ENCODE measurements at regions not wholly inside any gene's neighbourhood (a gene's known extent, or its start where the extent isn't known, plus 50 kb on each side); places are given as distances from the start of the nearest gene placed in this dataset.
A peak's percentile ranks its signal among the peaks of the same experiment; 100 is the strongest.

DNA sequence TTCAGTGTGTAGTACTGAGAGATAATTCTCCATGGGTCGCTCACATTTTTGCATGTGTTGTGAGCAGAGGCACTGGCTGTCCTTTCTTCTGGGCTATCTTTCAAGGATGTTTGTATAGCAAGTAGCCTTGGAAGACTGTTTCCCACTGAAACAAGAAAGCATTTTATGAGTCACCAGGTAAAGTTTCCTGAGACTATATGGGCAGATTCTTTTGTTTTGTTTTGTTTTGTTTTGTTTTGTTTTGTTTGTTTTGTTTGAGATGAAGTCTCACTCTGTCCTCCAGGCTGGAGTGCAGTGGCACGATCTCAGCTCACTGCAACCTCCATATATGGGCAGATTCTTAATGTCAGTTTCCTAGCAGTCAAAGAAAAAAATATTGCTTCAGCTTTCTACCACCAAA is 912.6 kb downstream of the TTLL7 start:
- Histone ChIP-seq H3K4me1 (ENCODE audit: control insufficient read depth in 2 of 3, insufficient read depth in 2 of 3, low read depth in 1 of 3, low read length in 3 of 3) (no peaks in the 10 kb centered on the region), H3K27me3 (ENCODE audit: control insufficient read depth, insufficient read depth, low read length) (no peaks in the 10 kb centered on the region), H3K36me3 (ENCODE audit: control insufficient read depth in 2 of 3, insufficient read depth in 3 of 3, low read length in 3 of 3) (no peaks in the 10 kb centered on the region), H3K4me3 (ENCODE audit: low read length in 3 of 3) (no peak overlapping the region), H3K27ac (ENCODE audit: low read depth in 2 of 2, low read length in 2 of 2) (no peak overlapping the region), H3K9ac (ENCODE audit: low read length in 3 of 3) (no peak overlapping the region), H3K9me3 (ENCODE audit: control insufficient read depth in 2 of 3, insufficient read depth in 1 of 3, low read length in 3 of 3) (no peaks in the 10 kb centered on the region)
- DNase-seq (no peak), FAIRE-seq (no peak)
- TF ChIP-seq, protein P1, sequence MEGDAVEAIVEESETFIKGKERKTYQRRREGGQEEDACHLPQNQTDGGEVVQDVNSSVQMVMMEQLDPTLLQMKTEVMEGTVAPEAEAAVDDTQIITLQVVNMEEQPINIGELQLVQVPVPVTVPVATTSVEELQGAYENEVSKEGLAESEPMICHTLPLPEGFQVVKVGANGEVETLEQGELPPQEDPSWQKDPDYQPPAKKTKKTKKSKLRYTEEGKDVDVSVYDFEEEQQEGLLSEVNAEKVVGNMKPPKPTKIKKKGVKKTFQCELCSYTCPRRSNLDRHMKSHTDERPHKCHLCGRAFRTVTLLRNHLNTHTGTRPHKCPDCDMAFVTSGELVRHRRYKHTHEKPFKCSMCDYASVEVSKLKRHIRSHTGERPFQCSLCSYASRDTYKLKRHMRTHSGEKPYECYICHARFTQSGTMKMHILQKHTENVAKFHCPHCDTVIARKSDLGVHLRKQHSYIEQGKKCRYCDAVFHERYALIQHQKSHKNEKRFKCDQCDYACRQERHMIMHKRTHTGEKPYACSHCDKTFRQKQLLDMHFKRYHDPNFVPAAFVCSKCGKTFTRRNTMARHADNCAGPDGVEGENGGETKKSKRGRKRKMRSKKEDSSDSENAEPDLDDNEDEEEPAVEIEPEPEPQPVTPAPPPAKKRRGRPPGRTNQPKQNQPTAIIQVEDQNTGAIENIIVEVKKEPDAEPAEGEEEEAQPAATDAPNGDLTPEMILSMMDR (IDR thresholded peaks at IDR 0.05; ENCODE audit: borderline replicate concordance, extremely low read depth, insufficient read depth), result no peak
- intact Hi-C loops (cut with DNase I), result no loop called here

DNA sequence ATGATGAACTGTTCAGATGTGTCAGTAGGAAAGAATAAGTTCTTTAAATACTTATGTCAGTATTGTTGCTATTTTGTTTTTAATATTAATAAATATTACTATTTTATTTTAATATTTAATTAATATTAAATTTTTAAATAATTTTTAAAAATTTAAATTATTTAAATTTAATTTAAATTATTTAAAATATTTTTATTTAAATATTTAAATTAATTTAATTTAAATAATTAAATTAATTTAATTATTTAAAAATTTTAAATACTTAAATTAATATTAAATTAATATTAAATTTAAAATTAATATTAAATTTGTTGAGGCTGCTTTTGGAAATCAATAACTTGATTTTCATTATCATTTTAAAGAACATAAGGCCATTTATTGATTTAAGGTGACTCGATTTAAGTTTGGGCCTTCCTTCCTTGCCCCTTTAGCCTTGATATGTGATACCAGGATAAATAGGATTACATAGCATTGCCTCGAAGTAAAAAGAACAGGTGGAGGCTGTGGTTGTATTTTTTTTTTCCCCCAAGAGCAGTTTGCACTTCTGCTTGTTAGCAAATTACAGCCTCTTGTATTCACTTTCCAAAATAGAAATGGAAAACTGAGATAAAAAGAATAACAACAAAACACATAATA is 915.2 kb downstream of the TTLL7 start:
- Histone ChIP-seq H3K27ac (ENCODE audit: low read depth in 2 of 2, low read length in 2 of 2) (no peak overlapping the region), H3K9ac (ENCODE audit: low read length in 3 of 3) (no peak overlapping the region), H3K36me3 (ENCODE audit: control insufficient read depth in 2 of 3, insufficient read depth in 3 of 3, low read length in 3 of 3) (no peaks in the 10 kb centered on the region), H3K9me3 (ENCODE audit: control insufficient read depth in 2 of 3, insufficient read depth in 1 of 3, low read length in 3 of 3) (no peaks in the 10 kb centered on the region), H3K4me3 (ENCODE audit: low read length in 3 of 3) (no peak overlapping the region), H3K4me1 (ENCODE audit: control insufficient read depth in 2 of 3, insufficient read depth in 2 of 3, low read depth in 1 of 3, low read length in 3 of 3) (no peaks in the 10 kb centered on the region), H3K27me3 (ENCODE audit: control insufficient read depth, insufficient read depth, low read length) (no peaks in the 10 kb centered on the region)
- DNase-seq (no peak), FAIRE-seq (peak; percentile 99)
- intact Hi-C loops (cut with DNase I), result no loop called here
- TF ChIP-seq, protein P1 (IDR thresholded peaks at IDR 0.05; ENCODE audit: borderline replicate concordance, extremely low read depth, insufficient read depth), result no peak

DNA sequence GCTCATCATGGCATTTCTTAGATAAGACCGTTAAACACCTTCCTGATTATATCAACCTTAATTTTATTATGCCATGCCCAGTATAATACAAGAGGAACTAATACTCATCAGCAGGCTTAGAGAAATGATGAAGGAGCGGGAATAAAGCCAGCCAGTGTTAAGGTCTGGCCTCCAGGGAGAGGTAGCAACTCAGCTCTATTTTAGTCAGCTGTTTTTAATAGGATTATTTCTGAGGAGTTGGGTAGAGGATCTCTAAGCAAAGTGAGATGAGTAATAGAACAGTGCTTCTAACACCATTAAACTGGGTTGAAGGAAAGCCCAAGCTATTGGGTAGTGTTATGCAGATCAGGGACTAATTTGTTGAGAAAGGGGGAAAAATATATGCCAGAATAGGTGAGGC is 921.5 kb downstream of the TTLL7 start:
- H3K27me3 ChIP-seq (ENCODE audit: control insufficient read depth, insufficient read depth, low read length), result no peaks in the 10 kb centered on the region
- no peak for DNase-seq
- no peaks in the 10 kb centered on the region for H3K4me1 ChIP-seq (ENCODE audit: control insufficient read depth in 2 of 3, insufficient read depth in 2 of 3, low read depth in 1 of 3, low read length in 3 of 3)
- H3K9me3 ChIP-seq (ENCODE audit: control insufficient read depth in 2 of 3, insufficient read depth in 1 of 3, low read length in 3 of 3), result no peaks in the 10 kb centered on the region
- intact Hi-C loops (cut with DNase I), result no loop called here
- H3K27ac ChIP-seq (ENCODE audit: low read depth in 2 of 2, low read length in 2 of 2), result no peak overlapping the region
- no peak for FAIRE-seq
- TF ChIP-seq, protein P1 (IDR thresholded peaks at IDR 0.05; ENCODE audit: borderline replicate concordance, extremely low read depth, insufficient read depth), result no peak
- H3K4me3 ChIP-seq (ENCODE audit: low read length in 3 of 3), result no peak overlapping the region
- H3K9ac ChIP-seq (ENCODE audit: low read length in 3 of 3), result no peak overlapping the region
- H3K36me3 ChIP-seq (ENCODE audit: control insufficient read depth in 2 of 3, insufficient read depth in 3 of 3, low read length in 3 of 3), result no peaks in the 10 kb centered on the region

DNA sequence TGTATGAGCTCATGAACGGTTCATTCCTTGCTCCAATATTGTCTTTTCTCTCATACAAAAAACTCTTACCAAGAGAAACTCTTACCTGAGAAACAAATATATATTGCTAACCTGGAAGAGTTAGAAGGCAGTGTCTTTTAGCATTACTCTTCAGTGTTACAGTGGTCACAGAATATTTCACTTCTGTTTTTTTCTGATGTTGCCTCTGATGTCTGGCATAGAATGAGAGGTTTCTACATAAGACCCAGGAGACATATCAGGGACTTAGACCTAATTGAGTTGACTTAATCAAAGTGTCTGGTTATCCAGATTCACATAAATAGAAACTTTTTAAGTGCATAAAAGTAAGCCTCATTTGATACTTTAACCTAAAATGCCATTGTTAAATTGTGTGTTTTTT is 923.8 kb downstream of the TTLL7 start:
- intact Hi-C loops (cut with DNase I), result no loop called here

More for the DNA sequence above, 923.8 kb downstream of the TTLL7 start:
- TF ChIP-seq, protein P1 (IDR thresholded peaks at IDR 0.05; ENCODE audit: borderline replicate concordance, extremely low read depth, insufficient read depth), result no peak
- Histone ChIP-seq H3K4me3 (ENCODE audit: low read length in 3 of 3) (no peak overlapping the region), H3K9me3 (ENCODE audit: control insufficient read depth in 2 of 3, insufficient read depth in 1 of 3, low read length in 3 of 3) (peaks cover 0 to 1% (median 0%) of the 10 kb centered on the region in 3 donors), H3K4me1 (ENCODE audit: control insufficient read depth in 2 of 3, insufficient read depth in 2 of 3, low read depth in 1 of 3, low read length in 3 of 3) (no peaks in the 10 kb centered on the region), H3K27me3 (ENCODE audit: control insufficient read depth, insufficient read depth, low read length) (no peaks in the 10 kb centered on the region), H3K27ac (ENCODE audit: low read depth in 2 of 2, low read length in 2 of 2) (no peak overlapping the region), H3K36me3 (ENCODE audit: control insufficient read depth in 2 of 3, insufficient read depth in 3 of 3, low read length in 3 of 3) (no peaks in the 10 kb centered on the region), H3K9ac (ENCODE audit: low read length in 3 of 3) (no peak overlapping the region)
- no peak for DNase-seq
- no peak for FAIRE-seq
